ENCODE measurements at regions not wholly inside any gene's neighbourhood (a gene's known extent, or its start where the extent isn't known, plus 50 kb on each side); places are given as distances from the start of the nearest gene placed in this dataset.

DNA sequence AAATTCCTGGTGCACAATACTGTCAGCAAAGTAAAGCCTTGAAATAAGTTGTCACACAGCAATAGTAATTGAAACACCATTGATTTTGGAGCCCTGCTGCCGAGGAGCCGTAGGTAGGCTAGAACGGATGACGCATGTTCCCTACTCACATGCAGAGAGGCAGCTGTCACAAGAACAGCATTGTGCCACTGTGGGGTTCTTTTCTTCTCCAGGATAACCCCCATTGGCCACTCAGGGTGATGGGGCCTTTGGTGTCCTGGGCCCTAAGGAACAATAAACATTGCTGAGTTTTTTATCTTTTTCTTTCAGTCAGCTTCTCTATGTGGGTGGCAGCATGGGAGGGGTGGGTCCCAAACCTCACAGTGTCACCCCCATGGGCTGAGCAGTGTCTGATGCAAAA, 542.3 kb downstream of the BCOR start:
- BruUV-seq (replicated peaks) = no TSS peak
- no peak for ATAC-seq
- no peak overlapping the region for H3K9ac ChIP-seq (ENCODE audit: low read length)
- no peak for TF ChIP-seq EZH2phosphoT487 (IDR thresholded peaks at IDR 0.05; ENCODE audit: borderline replicate concordance, low read length)
- TF ChIP-seq EZH2 (IDR thresholded peaks at IDR 0.05; ENCODE audit: low read length, unreplicated experiment) = no peak
- no peaks in the 10 kb centered on the region for H3K4me1 ChIP-seq (ENCODE audit: insufficient read depth, low read length)
- H3K4me3 ChIP-seq (ENCODE audit: low read length) = no peak overlapping the region
- H3K79me2 ChIP-seq (ENCODE audit: low read length) = no peaks in the 10 kb centered on the region
- H3K9me2 ChIP-seq (replicated peaks; ENCODE audit: low read length) = no peaks in the 10 kb centered on the region
- no peaks in the 10 kb centered on the region for H3K27me3 ChIP-seq (ENCODE audit: low read length)
- H3F3A ChIP-seq (ENCODE audit: low read length, unreplicated experiment) = no peaks in the 10 kb centered on the region
- intact Hi-C loops (cut with micrococcal nuclease) = no loop called here
- no peaks in the 10 kb centered on the region for H4K20me1 ChIP-seq (ENCODE audit: low read length)
- no peaks in the 10 kb centered on the region for H3K36me3 ChIP-seq (ENCODE audit: low read depth, low read length)
- DNase-seq = no peak
- no peak overlapping the region for H2AFZ ChIP-seq (ENCODE audit: low read length)
- no peaks in the 10 kb centered on the region for H3K9me3 ChIP-seq (ENCODE audit: low read length)
- H3K27ac ChIP-seq (ENCODE audit: low read length) = no peak overlapping the region
- POLR2A ChIA-PET (ENCODE audit: unreplicated experiment) = no interaction called here
- CTCF ChIA-PET = no interaction called here
- no peak overlapping the region for H3K4me2 ChIP-seq (ENCODE audit: low read length)

DNA sequence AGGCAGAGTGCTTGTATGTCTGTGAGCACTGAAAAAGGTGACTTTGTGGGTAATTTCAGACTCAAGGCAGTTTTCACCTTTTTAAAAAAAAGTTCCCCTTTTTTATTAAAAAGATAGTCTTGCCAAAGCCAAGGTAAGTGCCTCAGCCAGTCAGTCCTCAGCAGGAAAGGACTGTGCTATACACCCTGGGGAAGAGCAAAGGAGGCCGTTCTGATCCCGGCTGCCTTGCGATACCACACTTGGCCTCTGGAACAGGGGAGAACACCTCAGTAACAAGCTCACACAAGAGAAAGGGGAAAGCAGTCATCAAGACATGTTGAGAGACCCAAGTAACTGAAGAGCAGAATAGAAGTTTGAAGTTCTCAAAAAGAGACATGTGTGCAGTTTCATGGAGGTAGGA, 541.7 kb downstream of the BCOR start:
- Histone ChIP-seq H3K9me2 (replicated peaks; ENCODE audit: low read length) (no peaks in the 10 kb centered on the region), H3K27me3 (ENCODE audit: low read length) (no peaks in the 10 kb centered on the region), H3K4me3 (ENCODE audit: low read length) (no peak overlapping the region), H3K27ac (ENCODE audit: low read length) (no peak overlapping the region), H3K4me1 (ENCODE audit: insufficient read depth, low read length) (no peaks in the 10 kb centered on the region), H2AFZ (ENCODE audit: low read length) (no peak overlapping the region), H3K9me3 (ENCODE audit: low read length) (no peaks in the 10 kb centered on the region), H3K36me3 (ENCODE audit: low read depth, low read length) (no peaks in the 10 kb centered on the region), H4K20me1 (ENCODE audit: low read length) (no peaks in the 10 kb centered on the region), H3K79me2 (ENCODE audit: low read length) (no peaks in the 10 kb centered on the region), H3K9ac (ENCODE audit: low read length) (no peak overlapping the region), H3F3A (ENCODE audit: low read length, unreplicated experiment) (no peaks in the 10 kb centered on the region), H3K4me2 (ENCODE audit: low read length) (no peak overlapping the region)
- DNase-seq (no peak), ATAC-seq (no peak)
- CTCF ChIA-PET = no interaction called here
- intact Hi-C loops (cut with micrococcal nuclease) = no loop called here
- POLR2A ChIA-PET (ENCODE audit: unreplicated experiment) = no interaction called here
- BruUV-seq (replicated peaks) = no TSS peak
- TF ChIP-seq EZH2phosphoT487 (IDR thresholded peaks at IDR 0.05; ENCODE audit: borderline replicate concordance, low read length) (no peak), EZH2 (IDR thresholded peaks at IDR 0.05; ENCODE audit: low read length, unreplicated experiment) (no peak)
- TF ChIP-seq, protein P1, sequence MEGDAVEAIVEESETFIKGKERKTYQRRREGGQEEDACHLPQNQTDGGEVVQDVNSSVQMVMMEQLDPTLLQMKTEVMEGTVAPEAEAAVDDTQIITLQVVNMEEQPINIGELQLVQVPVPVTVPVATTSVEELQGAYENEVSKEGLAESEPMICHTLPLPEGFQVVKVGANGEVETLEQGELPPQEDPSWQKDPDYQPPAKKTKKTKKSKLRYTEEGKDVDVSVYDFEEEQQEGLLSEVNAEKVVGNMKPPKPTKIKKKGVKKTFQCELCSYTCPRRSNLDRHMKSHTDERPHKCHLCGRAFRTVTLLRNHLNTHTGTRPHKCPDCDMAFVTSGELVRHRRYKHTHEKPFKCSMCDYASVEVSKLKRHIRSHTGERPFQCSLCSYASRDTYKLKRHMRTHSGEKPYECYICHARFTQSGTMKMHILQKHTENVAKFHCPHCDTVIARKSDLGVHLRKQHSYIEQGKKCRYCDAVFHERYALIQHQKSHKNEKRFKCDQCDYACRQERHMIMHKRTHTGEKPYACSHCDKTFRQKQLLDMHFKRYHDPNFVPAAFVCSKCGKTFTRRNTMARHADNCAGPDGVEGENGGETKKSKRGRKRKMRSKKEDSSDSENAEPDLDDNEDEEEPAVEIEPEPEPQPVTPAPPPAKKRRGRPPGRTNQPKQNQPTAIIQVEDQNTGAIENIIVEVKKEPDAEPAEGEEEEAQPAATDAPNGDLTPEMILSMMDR (conservative IDR thresholded peaks at IDR 0.05; ENCODE audit: low read depth, low read length) = no peak

DNA sequence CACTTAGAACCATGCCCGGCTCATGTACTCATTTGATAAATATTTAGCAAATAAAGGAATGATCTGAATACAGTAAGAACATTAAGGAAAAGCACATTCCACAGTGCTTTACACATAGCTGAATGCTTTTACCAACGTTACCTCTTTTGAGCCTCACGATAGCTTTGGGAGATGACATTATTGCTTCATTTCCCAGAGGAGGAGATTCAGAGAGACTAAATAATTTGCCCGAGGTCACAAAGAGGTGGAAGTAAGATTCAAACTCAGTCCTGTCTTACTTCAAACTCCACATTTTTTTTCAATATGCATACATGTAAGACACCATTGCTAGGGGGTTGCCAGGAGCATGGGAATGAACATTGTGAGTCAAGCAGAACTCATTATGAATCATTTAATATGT, 538.5 kb downstream of the BCOR start:
- Histone ChIP-seq H3K4me2 (ENCODE audit: low read length) (no peak overlapping the region), H3F3A (ENCODE audit: low read length, unreplicated experiment) (no peaks in the 10 kb centered on the region), H3K79me2 (ENCODE audit: low read length) (no peaks in the 10 kb centered on the region), H3K36me3 (ENCODE audit: low read depth, low read length) (no peaks in the 10 kb centered on the region), H3K9me2 (replicated peaks; ENCODE audit: low read length) (no peaks in the 10 kb centered on the region), H3K9ac (ENCODE audit: low read length) (no peak overlapping the region), H3K9me3 (ENCODE audit: low read length) (no peaks in the 10 kb centered on the region), H3K27me3 (ENCODE audit: low read length) (no peaks in the 10 kb centered on the region), H2AFZ (ENCODE audit: low read length) (no peak overlapping the region), H4K20me1 (ENCODE audit: low read length) (no peaks in the 10 kb centered on the region), H3K4me1 (ENCODE audit: insufficient read depth, low read length) (no peaks in the 10 kb centered on the region), H3K4me3 (ENCODE audit: low read length) (no peak overlapping the region), H3K27ac (ENCODE audit: low read length) (no peak overlapping the region)
- BruUV-seq (replicated peaks) = no TSS peak
- TF ChIP-seq, protein P1 (conservative IDR thresholded peaks at IDR 0.05; ENCODE audit: low read depth, low read length) = no peak
- TF ChIP-seq EZH2 (IDR thresholded peaks at IDR 0.05; ENCODE audit: low read length, unreplicated experiment) (no peak), EZH2phosphoT487 (IDR thresholded peaks at IDR 0.05; ENCODE audit: borderline replicate concordance, low read length) (no peak)
- ChIA-PET POLR2A (ENCODE audit: unreplicated experiment) (no interaction called here), CTCF (no interaction called here)
- intact Hi-C loops (cut with micrococcal nuclease) = no loop called here
- peak; percentile 7 for DNase-seq
- no peak for ATAC-seq
